Mesenteric fat pad (tissue), 1 donor: ENCODE measurements at regions not wholly inside any gene's neighbourhood (a gene's known extent, or its start where the extent isn't known, plus 50 kb on each side); places are given as distances from the start of the nearest gene placed in this dataset.

Source experiments
- DNase-seq: peaks from one replicate; pipeline ENCODE4 v3.0.0-alpha.2; 2020; ENCODE audit warnings: low spot score
- donor health status: DM: yes; HTN: yes; CAD: no.

- no peak for DNase-seq
Observed at GRCh38 chr1:222995620-222996309, 147.3 kb downstream of the TLR5 start.

- DNase-seq: no peak
Observed at GRCh38 chr1:222996310-222996975, 146.6 kb downstream of the TLR5 start.

- no peak for DNase-seq
Observed at GRCh38 chr1:223000632-223001031, 142.4 kb downstream of the TLR5 start.

GRCh38 chr1:223001653-223002634, 141.1 kb downstream of the TLR5 start:
- no peak for DNase-seq

- DNase-seq: no peak
Observed at GRCh38 chr1:223003549-223003948, 139.5 kb downstream of the TLR5 start.

GRCh38 chr1:223006371-223006770, 136.7 kb downstream of the TLR5 start:
- DNase-seq: no peak

GRCh38 chr1:223006917-223007648, 136.0 kb downstream of the TLR5 start:
- no peak for DNase-seq

- DNase-seq: no peak
Observed at GRCh38 chr1:223007935-223008334, 135.1 kb downstream of the TLR5 start.

- DNase-seq: no peak
Observed at GRCh38 chr1:223008808-223009207, 134.2 kb downstream of the TLR5 start.

- no peak for DNase-seq
Observed at GRCh38 chr1:223009406-223009805, 133.6 kb downstream of the TLR5 start.

- DNase-seq: no peak
Observed at GRCh38 chr1:223010582-223011504, 132.2 kb downstream of the TLR5 start.

- DNase-seq: no peak
Observed at GRCh38 chr1:223011505-223011856, 131.6 kb downstream of the TLR5 start.

GRCh38 chr1:223012176-223012788, 130.8 kb downstream of the TLR5 start:
- DNase-seq: no peak

- DNase-seq: no peak
Observed at GRCh38 chr1:223012938-223013337, 130.1 kb downstream of the TLR5 start.

- DNase-seq: no peak
Observed at GRCh38 chr1:223014142-223014873, 128.7 kb downstream of the TLR5 start.

- DNase-seq: no peak
Observed at GRCh38 chr1:223016381-223016780, 126.7 kb downstream of the TLR5 start.

GRCh38 chr1:223016890-223017289, 126.2 kb downstream of the TLR5 start:
- no peak for DNase-seq

GRCh38 chr1:223017291-223017690, 125.8 kb downstream of the TLR5 start:
- no peak for DNase-seq

- no peak for DNase-seq
Observed at GRCh38 chr1:223018534-223018933, 124.5 kb downstream of the TLR5 start.
